Neutrophil (primary cell): ENCODE measurements at regions not wholly inside any gene's neighbourhood (a gene's known extent, or its start where the extent isn't known, plus 50 kb on each side); places are given as distances from the start of the nearest gene placed in this dataset.

Experiments
- H3K27ac ChIP-seq: fragments of 200-600 bp; sonication (generic); 2 replicates; pipeline ENCODE4 v1.5.1; 2016; ENCODE audit warnings: mild to moderate bottlenecking, moderate library complexity
- H3K27me3 ChIP-seq: fragments of 200-600 bp; sonication (generic); 2 replicates; pipeline ENCODE4 v1.6.0; 2016; ENCODE audit warnings: mild to moderate bottlenecking
- H3K36me3 ChIP-seq: fragments of 200-600 bp; sonication (generic); 2 replicates; pipeline ENCODE4 v1.5.1; 2017
- H3K4me1 ChIP-seq, 2 experiments: fragments of 200-600 bp in 1 of 2; sonication (generic) in 1 of 2; 1 replicate in 1 of 2; 2 replicates in 1 of 2; pipeline versions ENCODE4 v1.5.1 to v1.6.1; 2013 to 2016; ENCODE audit warnings: low read depth in 1 of 2, low read length in 1 of 2, mild to moderate bottlenecking in 1 of 2, moderate library complexity in 1 of 2; ENCODE audit not compliant: control insufficient read depth in 1 of 2, insufficient read depth in 1 of 2
- H3K4me3 ChIP-seq, 2 experiments: fragments of 200-600 bp in 1 of 2; sonication (generic) in 1 of 2; 1 replicate in 1 of 2; 2 replicates in 1 of 2; pipeline ENCODE4 v1.5.1; 2013 to 2016; ENCODE audit warnings: low read depth in 1 of 2, low read length in 1 of 2, mild to moderate bottlenecking in 1 of 2, moderate library complexity in 1 of 2
- H3K9me3 ChIP-seq: fragments of 200-600 bp; sonication (generic); 2 replicates; pipeline ENCODE4 v1.5.1; 2016
- TF ChIP-seq, protein P1 (sequence below): fragments of 200-600 bp; sonication (generic); IDR thresholded peaks from 2 replicates; pipeline ENCODE4 v1.5.1; 2016; ENCODE audit warnings: antibody characterized with exemption

DNA sequence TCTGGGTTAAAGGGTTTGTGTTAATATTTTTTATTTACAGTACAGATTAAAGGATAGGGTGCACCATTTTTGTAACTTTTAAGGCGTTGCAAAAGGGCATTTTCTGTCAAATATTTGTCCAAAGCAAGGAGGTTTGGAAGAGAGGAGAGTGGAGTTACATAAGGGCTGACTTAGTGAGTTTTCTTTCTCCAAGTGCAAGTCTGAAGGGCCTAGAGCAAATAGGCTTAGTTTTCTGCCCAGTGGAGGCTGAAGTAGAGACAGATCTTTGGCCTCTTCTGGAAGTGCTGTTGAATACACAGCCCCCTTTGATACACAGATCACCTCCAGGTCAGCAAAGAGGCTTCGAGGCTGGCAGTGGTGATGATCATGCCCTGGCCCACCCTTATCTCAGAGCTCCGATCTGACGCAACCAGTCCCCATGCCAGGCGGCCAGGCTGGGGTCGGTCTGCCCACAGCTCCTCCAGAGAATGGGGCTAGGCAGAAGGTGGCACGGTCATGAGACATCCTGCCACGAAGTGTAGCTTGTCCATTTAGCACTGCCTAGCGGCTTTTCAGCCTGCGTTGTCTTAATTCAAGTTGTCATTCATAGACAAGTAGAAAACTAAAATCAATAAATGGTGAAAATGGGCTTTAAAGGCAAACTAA, 79.5 kb upstream of the IRX3 start:
- TF ChIP-seq, protein P1, sequence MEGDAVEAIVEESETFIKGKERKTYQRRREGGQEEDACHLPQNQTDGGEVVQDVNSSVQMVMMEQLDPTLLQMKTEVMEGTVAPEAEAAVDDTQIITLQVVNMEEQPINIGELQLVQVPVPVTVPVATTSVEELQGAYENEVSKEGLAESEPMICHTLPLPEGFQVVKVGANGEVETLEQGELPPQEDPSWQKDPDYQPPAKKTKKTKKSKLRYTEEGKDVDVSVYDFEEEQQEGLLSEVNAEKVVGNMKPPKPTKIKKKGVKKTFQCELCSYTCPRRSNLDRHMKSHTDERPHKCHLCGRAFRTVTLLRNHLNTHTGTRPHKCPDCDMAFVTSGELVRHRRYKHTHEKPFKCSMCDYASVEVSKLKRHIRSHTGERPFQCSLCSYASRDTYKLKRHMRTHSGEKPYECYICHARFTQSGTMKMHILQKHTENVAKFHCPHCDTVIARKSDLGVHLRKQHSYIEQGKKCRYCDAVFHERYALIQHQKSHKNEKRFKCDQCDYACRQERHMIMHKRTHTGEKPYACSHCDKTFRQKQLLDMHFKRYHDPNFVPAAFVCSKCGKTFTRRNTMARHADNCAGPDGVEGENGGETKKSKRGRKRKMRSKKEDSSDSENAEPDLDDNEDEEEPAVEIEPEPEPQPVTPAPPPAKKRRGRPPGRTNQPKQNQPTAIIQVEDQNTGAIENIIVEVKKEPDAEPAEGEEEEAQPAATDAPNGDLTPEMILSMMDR = no peak
- peaks cover 56% of the 10 kb centered on the region for H3K27me3 ChIP-seq
- no peaks in the 10 kb centered on the region for H3K4me1 ChIP-seq
- no peaks in the 10 kb centered on the region for H3K9me3 ChIP-seq
- H3K4me3 ChIP-seq = no peak overlapping the region
- H3K27ac ChIP-seq = no peak overlapping the region
- H3K36me3 ChIP-seq = no peaks in the 10 kb centered on the region

DNA sequence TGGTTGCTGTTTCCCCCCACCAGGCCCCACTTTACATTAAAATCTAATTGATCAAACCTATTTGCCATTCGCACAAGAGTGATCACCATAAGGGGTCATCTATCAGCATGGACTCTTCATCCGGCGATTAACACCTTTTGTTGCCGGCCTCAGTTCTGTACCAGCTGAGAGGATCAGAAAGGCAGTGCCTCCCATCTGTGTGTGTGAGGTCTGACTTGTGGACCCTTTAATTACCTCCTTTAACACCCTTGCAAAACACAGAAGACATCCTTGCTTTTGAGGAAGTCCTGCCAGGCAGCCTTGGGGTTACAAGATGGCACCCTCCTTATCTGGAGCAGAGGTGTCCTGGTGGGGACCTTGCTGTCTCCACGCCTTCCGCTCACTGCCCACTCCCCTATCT, 77.2 kb upstream of the IRX3 start:
- Histone ChIP-seq H3K36me3 (no peaks in the 10 kb centered on the region), H3K4me1 (no peaks in the 10 kb centered on the region), H3K4me3 (no peak overlapping the region), H3K27me3 (peaks cover 56% of the 10 kb centered on the region), H3K27ac (no peak overlapping the region), H3K9me3 (no peaks in the 10 kb centered on the region)
- TF ChIP-seq, protein P1 = no peak

DNA sequence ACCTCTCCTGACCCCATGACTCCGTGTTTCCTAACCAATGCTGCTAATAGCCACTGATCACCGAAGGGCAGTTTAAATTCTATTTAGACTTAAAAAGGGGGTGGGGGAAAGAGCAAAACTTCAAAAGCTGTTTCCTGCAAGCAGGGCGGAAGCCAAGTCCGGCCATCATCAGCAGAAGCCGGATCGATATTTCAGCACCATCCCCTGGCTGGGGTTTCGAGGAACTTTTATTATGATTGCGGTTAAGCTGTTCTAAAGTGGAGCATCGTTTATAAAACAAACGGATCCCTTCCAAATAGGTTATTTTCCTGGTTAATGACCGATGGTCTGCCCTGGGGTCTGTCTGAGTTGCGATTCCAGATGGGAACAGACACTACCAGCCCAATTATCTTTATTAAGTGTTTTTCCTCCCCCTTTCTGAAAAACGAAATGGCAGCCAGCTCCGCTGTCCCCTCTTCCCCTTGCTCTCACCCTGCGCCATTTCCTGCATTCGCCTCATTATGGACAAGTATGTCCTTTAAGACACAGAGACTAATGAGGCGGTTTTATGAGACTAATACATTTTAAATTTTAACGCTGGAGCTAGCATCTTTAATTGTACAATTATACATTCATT, 76.1 kb upstream of the IRX3 start:
- Histone ChIP-seq H3K4me3 (no peak overlapping the region), H3K4me1 (no peaks in the 10 kb centered on the region), H3K36me3 (no peaks in the 10 kb centered on the region), H3K27ac (no peak overlapping the region), H3K9me3 (no peaks in the 10 kb centered on the region), H3K27me3 (peaks cover 56% of the 10 kb centered on the region)
- TF ChIP-seq, protein P1 = no peak

DNA sequence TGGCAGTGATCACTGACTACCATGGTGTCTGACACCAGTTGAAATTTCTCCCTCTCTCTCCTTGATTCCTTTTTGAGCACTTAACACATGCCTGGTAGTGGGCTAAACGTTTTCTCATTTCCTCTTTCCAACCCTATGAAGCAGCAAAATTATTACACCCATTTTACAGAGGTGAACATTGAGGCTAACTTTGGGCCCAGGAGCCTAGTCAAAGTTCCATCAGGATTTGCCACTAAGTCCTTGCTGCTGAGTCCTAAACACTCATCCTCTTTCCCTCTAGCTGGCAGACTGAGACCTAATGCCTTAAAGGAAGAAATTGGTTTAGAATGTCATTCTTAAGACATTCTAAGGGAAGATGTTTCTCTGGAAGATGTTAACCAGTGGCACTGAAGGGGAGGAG, 74.7 kb upstream of the IRX3 start:
- H3K4me1 ChIP-seq = no peaks in the 10 kb centered on the region
- H3K27me3 ChIP-seq = peaks cover 63% of the 10 kb centered on the region
- no peaks in the 10 kb centered on the region for H3K36me3 ChIP-seq
- H3K4me3 ChIP-seq = no peak overlapping the region
- TF ChIP-seq, protein P1 = no peak
- H3K9me3 ChIP-seq = no peaks in the 10 kb centered on the region
- H3K27ac ChIP-seq = no peak overlapping the region

DNA sequence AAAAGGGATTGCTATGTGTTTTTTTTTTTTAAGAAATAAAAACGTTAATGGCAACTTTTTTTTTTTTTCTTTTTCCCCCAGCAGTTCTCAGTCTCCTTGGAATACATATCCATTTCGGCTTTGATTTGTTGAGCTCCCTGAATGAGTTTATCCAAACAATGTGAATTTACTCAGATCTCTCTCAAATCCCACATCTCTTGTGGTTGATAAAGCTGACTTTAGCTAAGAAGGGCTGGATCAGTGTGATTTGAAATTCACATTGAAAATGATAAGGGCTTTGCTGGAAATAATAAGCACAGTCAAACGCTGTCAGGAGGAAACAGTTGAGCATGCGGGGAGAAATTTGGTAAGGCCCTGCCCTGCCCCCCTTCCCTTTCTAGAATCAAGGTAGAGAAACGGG, 74.1 kb upstream of the IRX3 start:
- Histone ChIP-seq H3K36me3 (no peaks in the 10 kb centered on the region), H3K27ac (no peak overlapping the region), H3K9me3 (no peaks in the 10 kb centered on the region), H3K4me1 (no peaks in the 10 kb centered on the region), H3K4me3 (no peak overlapping the region), H3K27me3 (peaks cover 63% of the 10 kb centered on the region)
- TF ChIP-seq, protein P1 = no peak
